SKM-1 treated with dmso at 0.1 percent for 144 hours (cell line): ENCODE measurements at regions not wholly inside any gene's neighbourhood (a gene's known extent, or its start where the extent isn't known, plus 50 kb on each side); places are given as distances from the start of the nearest gene placed in this dataset.
"Not testable (repeated sequence)": the region's sequence is repeated elsewhere in the genome, so short reads cannot be mapped to it uniquely, and the experiment has no call there.

Experiments
- DNase-seq: peaks from one replicate; lab custom pipeline; 2025; ENCODE audit not compliant: unreplicated experiment; lab: John Stamatoyannopoulos, UW

GRCh38 chr13:18995259-18995873 is 186.3 kb downstream of the TUBA3C start:
- no peak for DNase-seq

GRCh38 chr13:18993884-18994660 is 187.6 kb downstream of the TUBA3C start:
- DNase-seq = no peak

- no peak for DNase-seq
Measured at GRCh38 chr13:18992791-18993190, 188.8 kb downstream of the TUBA3C start.

GRCh38 chr13:18991060-18991459 is 190.6 kb downstream of the TUBA3C start:
- DNase-seq = no peak

- no peak for DNase-seq
Measured at GRCh38 chr13:18978447-18978846, 203.2 kb downstream of the TUBA3C start.

- DNase-seq = no peak
Measured at GRCh38 chr13:18977857-18978256, 203.8 kb downstream of the TUBA3C start.

- no peak for DNase-seq
Measured at GRCh38 chr13:18971576-18972219, 209.9 kb downstream of the TUBA3C start.

GRCh38 chr13:18965347-18965855 is 216.2 kb downstream of the TUBA3C start:
- no peak for DNase-seq

GRCh38 chr13:18964942-18965341 is 216.7 kb downstream of the TUBA3C start:
- DNase-seq = no peak

- not testable (repeated sequence) for DNase-seq
Measured at GRCh38 chr13:18963684-18964083, 217.9 kb downstream of the TUBA3C start.

- no peak for DNase-seq
Measured at GRCh38 chr13:18962168-18962734, 219.4 kb downstream of the TUBA3C start.

GRCh38 chr13:18961383-18962117 is 220.1 kb downstream of the TUBA3C start:
- no peak for DNase-seq

GRCh38 chr13:18960637-18961227 is 220.9 kb downstream of the TUBA3C start:
- DNase-seq = no peak

GRCh38 chr13:18959996-18960395 is 221.6 kb downstream of the TUBA3C start:
- no peak for DNase-seq

GRCh38 chr13:18959229-18959628 is 222.4 kb downstream of the TUBA3C start:
- DNase-seq = no peak

- DNase-seq = no peak
Measured at GRCh38 chr13:18956473-18957078, 225.0 kb downstream of the TUBA3C start.

GRCh38 chr13:18954254-18954653 is 227.4 kb downstream of the TUBA3C start:
- DNase-seq = no peak

GRCh38 chr13:18953139-18953930 is 228.3 kb downstream of the TUBA3C start:
- DNase-seq = no peak
